ENCODE measurements at regions not wholly inside any gene's neighbourhood (a gene's known extent, or its start where the extent isn't known, plus 50 kb on each side); places are given as distances from the start of the nearest gene placed in this dataset.
A peak's percentile ranks its signal among the peaks of the same experiment; 100 is the strongest.

DNA sequence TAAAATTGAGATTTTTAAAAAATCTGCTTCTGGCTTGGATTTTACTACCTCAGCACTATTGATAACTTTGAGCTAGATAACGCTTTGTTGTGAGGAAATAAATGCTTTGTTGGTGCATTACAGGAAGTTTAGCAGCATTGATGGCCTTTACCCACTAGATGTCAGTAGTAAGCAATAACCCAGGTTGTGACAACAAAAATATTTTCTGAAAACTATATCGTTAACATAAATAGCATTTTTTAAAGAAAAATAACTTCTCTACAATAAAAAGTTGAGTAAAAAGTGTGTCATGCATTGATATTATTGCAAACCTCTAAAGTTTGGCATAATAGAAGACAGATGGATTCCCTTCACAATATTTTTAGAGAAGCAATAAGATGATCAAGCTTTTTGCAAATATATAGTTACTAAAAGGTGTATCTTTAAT, 1246.5 kb downstream of the UQCRFS1 start:
- TF ChIP-seq CTCF (IDR thresholded peaks at IDR 0.05; ENCODE audit: extremely low read depth in 1 of 2, insufficient read depth in 1 of 2, low read depth in 1 of 2, low read length in 2 of 2) (peak; percentile 23 to 41), MYC (IDR thresholded peaks at IDR 0.05; ENCODE audit: low read depth, low read length) (no peak), MAX (IDR thresholded peaks at IDR 0.05; ENCODE audit: insufficient read depth, insufficient read length) (no peak), POLR2A (IDR thresholded peaks at IDR 0.05; ENCODE audit: low read depth, low read length) (no peak), EZH2 (IDR thresholded peaks at IDR 0.05; ENCODE audit: borderline replicate concordance, low read depth, low read length, severe bottlenecking) (no peak)

Data from endothelial cell of umbilical vein (primary cell).